ENCODE measurements at regions not wholly inside any gene's neighbourhood (a gene's known extent, or its start where the extent isn't known, plus 50 kb on each side); places are given as distances from the start of the nearest gene placed in this dataset.
"Not testable (repeated sequence)": the region's sequence is repeated elsewhere in the genome, so short reads cannot be mapped to it uniquely, and the experiment has no call there.

GRCh38 chr16:16989368-16989767 lies 481.4 kb downstream of the XYLT1 start:
- DNase-seq (ENCODE audit: extremely low read depth, low read depth), result no peak

GRCh38 chr16:16991711-16992110 lies 479.0 kb downstream of the XYLT1 start:
- DNase-seq (ENCODE audit: extremely low read depth, low read depth), result no peak

- no peak for DNase-seq (ENCODE audit: extremely low read depth, low read depth)
These were observed 477.6 kb downstream of the XYLT1 start for GRCh38 chr16:16992975-16993765.

GRCh38 chr16:16994831-16995230 lies 475.9 kb downstream of the XYLT1 start:
- DNase-seq (ENCODE audit: extremely low read depth, low read depth), result no peak

- no peak for DNase-seq (ENCODE audit: extremely low read depth, low read depth)
These were observed 473.9 kb downstream of the XYLT1 start for GRCh38 chr16:16996827-16997226.

GRCh38 chr16:16997349-16997748 lies 473.4 kb downstream of the XYLT1 start:
- DNase-seq (ENCODE audit: extremely low read depth, low read depth), result no peak

- DNase-seq (ENCODE audit: extremely low read depth, low read depth), result no peak
These were observed 469.3 kb downstream of the XYLT1 start for GRCh38 chr16:17001471-17001870.

- no peak for DNase-seq (ENCODE audit: extremely low read depth, low read depth)
These were observed 468.2 kb downstream of the XYLT1 start for GRCh38 chr16:17002565-17002964.

- not testable (repeated sequence) for DNase-seq (ENCODE audit: extremely low read depth, low read depth)
These were observed 464.8 kb downstream of the XYLT1 start for GRCh38 chr16:17005963-17006362.

GRCh38 chr16:17011712-17012111 lies 459.0 kb downstream of the XYLT1 start:
- DNase-seq (ENCODE audit: extremely low read depth, low read depth), result no peak

GRCh38 chr16:17013038-17013437 lies 457.7 kb downstream of the XYLT1 start:
- DNase-seq (ENCODE audit: extremely low read depth, low read depth), result no peak

- no peak for DNase-seq (ENCODE audit: extremely low read depth, low read depth)
These were observed 456.2 kb downstream of the XYLT1 start for GRCh38 chr16:17014484-17015121.

GRCh38 chr16:17015702-17016101 lies 455.1 kb downstream of the XYLT1 start:
- DNase-seq (ENCODE audit: extremely low read depth, low read depth), result no peak

GRCh38 chr16:17017442-17017841 lies 453.3 kb downstream of the XYLT1 start:
- DNase-seq (ENCODE audit: extremely low read depth, low read depth), result no peak

- DNase-seq (ENCODE audit: extremely low read depth, low read depth), result no peak
These were observed 452.2 kb downstream of the XYLT1 start for GRCh38 chr16:17018585-17018939.

- no peak for DNase-seq (ENCODE audit: extremely low read depth, low read depth)
These were observed 451.4 kb downstream of the XYLT1 start for GRCh38 chr16:17019366-17019765.

- no peak for DNase-seq (ENCODE audit: extremely low read depth, low read depth)
These were observed 447.2 kb downstream of the XYLT1 start for GRCh38 chr16:17023606-17024005.

GRCh38 chr16:17024514-17024913 lies 446.2 kb downstream of the XYLT1 start:
- DNase-seq (ENCODE audit: extremely low read depth, low read depth), result no peak

- no peak for DNase-seq (ENCODE audit: extremely low read depth, low read depth)
These were observed 444.0 kb downstream of the XYLT1 start for GRCh38 chr16:17026600-17027242.

GRCh38 chr16:17027488-17028129 lies 443.2 kb downstream of the XYLT1 start:
- no peak for DNase-seq (ENCODE audit: extremely low read depth, low read depth)

- DNase-seq (ENCODE audit: extremely low read depth, low read depth), result peak; percentile 33
These were observed 441.0 kb downstream of the XYLT1 start for GRCh38 chr16:17029602-17030350.

Data from NCI-H460 (cell line).